Stomach (tissue), 8 donors: ENCODE measurements at regions not wholly inside any gene's neighbourhood (a gene's known extent, or its start where the extent isn't known, plus 50 kb on each side); places are given as distances from the start of the nearest gene placed in this dataset.

Experiments
- DNase-seq, 2 donors: peaks; one replicate each; pipeline versions ENCODE4 v3.0.0 to v3.0.0-alpha.2; 2013 to 2019
- H3K27ac ChIP-seq, 5 donors: fragments of 200-600 bp in 4 of 5; sonication (generic) in 4 of 5; one replicate each; pipeline ENCODE4 v1.5.1; 2013 to 2019; ENCODE audit warnings: mild to moderate bottlenecking in 1 of 5, moderate library complexity in 1 of 5
- H3K27me3 ChIP-seq, 3 donors: fragments of 200-600 bp; sonication (generic); one replicate each; pipeline ENCODE4 v1.5.1; 2017 to 2019; ENCODE audit warnings: mixed run types in 1 of 3
- H3K36me3 ChIP-seq, 4 donors: fragments of 200-600 bp; sonication (generic); 1 replicate in 3 of 4; 2 replicates in 1 of 4; pipeline ENCODE4 v1.5.1; 2016 to 2019
- H3K4me1 ChIP-seq, 4 donors: fragments of 200-600 bp; sonication (generic); one replicate each; pipeline ENCODE4 v1.5.1; 2016 to 2019
- H3K4me3 ChIP-seq, 4 donors: fragments of 200-600 bp; sonication (generic) in 3 of 4; one replicate each; pipeline ENCODE4 v1.5.1; 2016 to 2019; ENCODE audit warnings: mild to moderate bottlenecking in 1 of 4
- H3K9me3 ChIP-seq, 4 donors: fragments of 200-600 bp; sonication (generic); one replicate each; pipeline ENCODE4 v1.5.1; 2016 to 2019
- EP300 ChIP-seq: sonication (generic); formaldehyde crosslinking; IDR thresholded peaks from one replicate; pipeline ENCODE4 v1.6.1; 2017; ENCODE audit warnings: antibody characterized with exemption
- POLR2A ChIP-seq, 4 donors: fragments of 450-650 bp; IDR thresholded peaks; one replicate each; pipeline ENCODE4 v1.6.1; 2016; ENCODE audit warnings: antibody characterized with exemption in 4 of 4, control low read depth in 2 of 4, mild to moderate bottlenecking in 1 of 4, moderate library complexity in 1 of 4
- POLR2AphosphoS5 ChIP-seq, 3 donors: sonication (generic); formaldehyde crosslinking; IDR thresholded peaks; one replicate each; pipeline ENCODE4 v1.6.1; 2016; ENCODE audit warnings: antibody characterized with exemption in 3 of 3
- WGBS, 5 donors: extraction: QIAGEN DNeasy Blood & Tissue Kit in 3 of 5; methylation state at CpG; one replicate each; pipeline versions ENCODE4 v1.1.5 to v1.1.7; 2013 to 2018; 5-methylcytosine and 5-hydroxymethylcytosine counted together
- intact Hi-C: fragments of 100-400 bp; cut with DNase I; formaldehyde crosslinking; loops from one replicate; pipeline ENCODE4 v1.15.1; 2023; ENCODE audit warnings: low total_unique reads
- TF ChIP-seq, protein P1 (sequence below), 7 experiments: fragments of 450-650 bp in 4 of 7; fragments of 200-600 bp in 3 of 7; sonication (generic) in 3 of 7; IDR thresholded peaks; one replicate each; pipeline ENCODE4 v1.5.1; 2016 to 2019; ENCODE audit warnings: antibody characterized with exemption in 7 of 7, control low read depth in 2 of 7, mild to moderate bottlenecking in 1 of 7
- donor health status: healthy with polysubstance abuse.
- donor health status: Bipolar disorder and iron deficiency.
- donor health status: healthy.

- H3K27me3 ChIP-seq, result no peaks in the 10 kb centered on the region
- no peak for DNase-seq
- WGBS, 5 donors, result 69 to 82% (median 72%) methylated on average over 1 of the region's 1 CpG
- H3K4me1 ChIP-seq, result no peaks in the 10 kb centered on the region
- H3K27ac ChIP-seq, result no peak overlapping the region
- TF ChIP-seq, protein P1, sequence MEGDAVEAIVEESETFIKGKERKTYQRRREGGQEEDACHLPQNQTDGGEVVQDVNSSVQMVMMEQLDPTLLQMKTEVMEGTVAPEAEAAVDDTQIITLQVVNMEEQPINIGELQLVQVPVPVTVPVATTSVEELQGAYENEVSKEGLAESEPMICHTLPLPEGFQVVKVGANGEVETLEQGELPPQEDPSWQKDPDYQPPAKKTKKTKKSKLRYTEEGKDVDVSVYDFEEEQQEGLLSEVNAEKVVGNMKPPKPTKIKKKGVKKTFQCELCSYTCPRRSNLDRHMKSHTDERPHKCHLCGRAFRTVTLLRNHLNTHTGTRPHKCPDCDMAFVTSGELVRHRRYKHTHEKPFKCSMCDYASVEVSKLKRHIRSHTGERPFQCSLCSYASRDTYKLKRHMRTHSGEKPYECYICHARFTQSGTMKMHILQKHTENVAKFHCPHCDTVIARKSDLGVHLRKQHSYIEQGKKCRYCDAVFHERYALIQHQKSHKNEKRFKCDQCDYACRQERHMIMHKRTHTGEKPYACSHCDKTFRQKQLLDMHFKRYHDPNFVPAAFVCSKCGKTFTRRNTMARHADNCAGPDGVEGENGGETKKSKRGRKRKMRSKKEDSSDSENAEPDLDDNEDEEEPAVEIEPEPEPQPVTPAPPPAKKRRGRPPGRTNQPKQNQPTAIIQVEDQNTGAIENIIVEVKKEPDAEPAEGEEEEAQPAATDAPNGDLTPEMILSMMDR (IDR thresholded peaks at IDR 0.05), result no peak
- intact Hi-C loops, result no loop called here
- H3K9me3 ChIP-seq, result no peaks in the 10 kb centered on the region
- no peaks in the 10 kb centered on the region for H3K36me3 ChIP-seq
- H3K4me3 ChIP-seq, result no peak overlapping the region
Observed at GRCh38 chr9:28600226-28600625, 1026.9 kb upstream of the C9orf72 start.

DNA sequence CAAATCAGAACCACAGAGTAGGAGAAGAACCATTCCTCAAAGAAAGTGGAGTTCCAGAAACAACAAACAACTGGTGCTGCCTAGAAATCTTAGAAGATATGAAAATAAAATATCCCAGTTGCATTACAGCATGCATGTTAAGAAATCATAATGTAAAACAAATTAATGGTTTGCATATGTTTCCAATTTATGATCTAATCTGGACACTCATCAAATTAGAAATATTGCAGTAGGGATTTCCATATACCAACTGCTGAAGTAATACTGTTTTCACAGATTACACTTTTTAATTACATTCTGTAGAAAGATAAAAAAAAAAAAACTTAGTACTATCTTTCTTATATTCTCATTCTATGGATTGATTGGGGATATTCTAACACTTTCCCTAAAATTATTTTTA, 1034.6 kb upstream of the C9orf72 start:
- H3K9me3 ChIP-seq, result no peaks in the 10 kb centered on the region
- no peak overlapping the region for H3K27ac ChIP-seq
- DNase-seq, result no peak
- no peaks in the 10 kb centered on the region for H3K27me3 ChIP-seq
- H3K4me3 ChIP-seq, result no peak overlapping the region
- no peaks in the 10 kb centered on the region for H3K4me1 ChIP-seq
- TF ChIP-seq, protein P1 (IDR thresholded peaks at IDR 0.05), result no peak
- no peak for TF ChIP-seq POLR2A (IDR thresholded peaks at IDR 0.05)
- TF ChIP-seq EP300, result no peak
- TF ChIP-seq POLR2AphosphoS5 (IDR thresholded peaks at IDR 0.05), result no peak
- intact Hi-C loops, result no loop called here
- no peaks in the 10 kb centered on the region for H3K36me3 ChIP-seq

DNA sequence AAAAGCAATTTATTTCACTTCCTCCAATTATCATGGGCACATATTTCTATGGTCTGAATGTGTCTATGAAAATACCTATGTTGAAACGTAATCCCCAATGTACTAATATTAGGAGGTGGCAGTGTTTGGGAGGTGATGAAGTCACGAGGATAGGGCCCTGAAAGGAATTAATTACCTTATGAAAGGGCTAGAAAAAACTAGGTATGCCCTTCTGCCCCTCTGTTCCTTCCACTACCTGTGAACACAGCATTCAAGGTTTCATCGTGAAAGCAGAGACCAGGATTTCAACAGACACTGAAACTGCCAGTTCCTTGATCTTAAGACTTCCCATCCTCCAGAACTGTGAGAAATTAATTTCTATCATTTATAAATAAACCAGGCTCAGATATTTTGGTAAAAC, 1037.1 kb upstream of the C9orf72 start:
- no peak for DNase-seq
- Histone ChIP-seq H3K27ac (no peak overlapping the region), H3K36me3 (no peaks in the 10 kb centered on the region), H3K4me1 (no peaks in the 10 kb centered on the region), H3K27me3 (no peaks in the 10 kb centered on the region), H3K4me3 (no peak overlapping the region), H3K9me3 (no peaks in the 10 kb centered on the region)
- 58 to 81% (median 71%) methylated on average over 3 of the region's 3 CpGs for WGBS, 5 donors
- TF ChIP-seq EP300 (no peak), POLR2A (IDR thresholded peaks at IDR 0.05) (no peak), POLR2AphosphoS5 (IDR thresholded peaks at IDR 0.05) (no peak)
- TF ChIP-seq, protein P1 (IDR thresholded peaks at IDR 0.05), result no peak
- intact Hi-C loops, result no loop called here

DNA sequence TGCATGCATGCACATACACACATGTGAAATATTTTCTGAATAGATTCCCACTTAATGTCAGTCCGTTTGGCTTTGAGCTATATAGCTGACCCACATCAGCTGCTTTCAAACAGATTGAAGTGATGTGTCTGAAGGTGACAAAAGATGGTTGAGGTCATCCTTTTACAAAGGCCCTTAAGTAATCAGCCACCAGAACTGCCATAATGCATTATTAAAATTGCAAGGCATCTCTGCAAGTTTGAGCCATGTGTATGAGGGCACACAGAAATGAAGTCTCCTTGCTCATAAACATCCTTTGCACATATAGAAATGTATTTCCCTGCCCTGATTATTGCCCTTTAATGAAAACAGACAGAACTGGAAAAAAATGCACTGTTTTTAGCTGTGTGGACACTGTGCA, 1043.0 kb upstream of the C9orf72 start:
- no peaks in the 10 kb centered on the region for H3K4me1 ChIP-seq
- H3K9me3 ChIP-seq, result no peaks in the 10 kb centered on the region
- WGBS, 5 donors, result 46 to 62% (median 56%) methylated on average over 1 of the region's 1 CpG
- H3K36me3 ChIP-seq, result no peaks in the 10 kb centered on the region
- intact Hi-C loops, result no loop called here
- no peaks in the 10 kb centered on the region for H3K27me3 ChIP-seq
- H3K4me3 ChIP-seq, result no peak overlapping the region
- H3K27ac ChIP-seq, result no peak overlapping the region
- TF ChIP-seq POLR2A (IDR thresholded peaks at IDR 0.05) (no peak), EP300 (no peak), POLR2AphosphoS5 (IDR thresholded peaks at IDR 0.05) (no peak)
- TF ChIP-seq, protein P1 (IDR thresholded peaks at IDR 0.05), result no peak
- no peak for DNase-seq

DNA sequence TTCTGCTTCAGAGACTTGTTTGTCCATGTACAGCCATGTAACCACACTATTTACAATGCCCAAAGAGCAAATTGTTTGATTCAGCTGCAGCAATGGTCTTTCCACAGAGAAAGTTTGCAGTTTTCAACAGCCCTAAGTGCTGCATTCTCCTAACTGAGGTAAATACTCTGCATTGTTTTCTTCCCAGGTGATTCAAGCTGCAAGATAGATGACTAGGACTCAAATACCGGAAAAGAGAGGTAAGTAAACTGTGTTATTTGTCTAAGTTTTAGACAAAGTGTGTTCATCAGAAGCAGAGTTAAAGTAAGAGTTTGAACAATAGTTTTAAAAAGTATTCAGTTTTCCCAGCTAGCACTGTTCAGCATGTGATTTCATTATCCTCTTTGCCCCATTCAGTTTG, 1046.7 kb upstream of the C9orf72 start:
- H3K27me3 ChIP-seq, result no peaks in the 10 kb centered on the region
- intact Hi-C loops, result no loop called here
- H3K4me1 ChIP-seq, result no peaks in the 10 kb centered on the region
- no peak overlapping the region for H3K4me3 ChIP-seq
- H3K36me3 ChIP-seq, result no peaks in the 10 kb centered on the region
- TF ChIP-seq EP300, result no peak
- TF ChIP-seq POLR2A (IDR thresholded peaks at IDR 0.05), result no peak
- TF ChIP-seq POLR2AphosphoS5 (IDR thresholded peaks at IDR 0.05), result no peak
- TF ChIP-seq, protein P1 (IDR thresholded peaks at IDR 0.05), result no peak
- 46 to 72% (median 64%) methylated on average over 1 of the region's 1 CpG for WGBS, 5 donors
- no peaks in the 10 kb centered on the region for H3K9me3 ChIP-seq
- DNase-seq, result no peak
- no peak overlapping the region for H3K27ac ChIP-seq
